ENCODE measurements at regions not wholly inside any gene's neighbourhood (a gene's known extent, or its start where the extent isn't known, plus 50 kb on each side); places are given as distances from the start of the nearest gene placed in this dataset.

DNA sequence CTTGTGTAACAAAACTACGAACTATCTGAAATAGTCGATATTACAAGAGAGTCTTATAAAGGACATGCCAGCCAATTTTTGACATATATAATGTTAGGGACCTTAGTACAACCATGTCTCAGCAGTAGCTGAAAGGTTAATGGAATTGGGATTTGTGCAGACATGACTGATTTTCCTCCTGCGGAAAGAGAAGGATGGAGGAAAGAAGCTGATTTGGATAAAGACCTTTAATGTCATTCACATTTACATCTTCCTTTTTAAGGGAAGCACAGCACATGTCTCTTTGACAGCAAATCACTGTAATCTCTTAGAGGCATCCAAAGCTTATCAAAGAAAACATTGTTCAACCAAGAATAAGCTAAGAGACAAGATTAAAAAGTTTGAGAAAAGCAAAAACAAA lies 1976.2 kb upstream of the IGFBP7 start:
- DNase-seq (ENCODE audit: low spot score): no peak

DNA sequence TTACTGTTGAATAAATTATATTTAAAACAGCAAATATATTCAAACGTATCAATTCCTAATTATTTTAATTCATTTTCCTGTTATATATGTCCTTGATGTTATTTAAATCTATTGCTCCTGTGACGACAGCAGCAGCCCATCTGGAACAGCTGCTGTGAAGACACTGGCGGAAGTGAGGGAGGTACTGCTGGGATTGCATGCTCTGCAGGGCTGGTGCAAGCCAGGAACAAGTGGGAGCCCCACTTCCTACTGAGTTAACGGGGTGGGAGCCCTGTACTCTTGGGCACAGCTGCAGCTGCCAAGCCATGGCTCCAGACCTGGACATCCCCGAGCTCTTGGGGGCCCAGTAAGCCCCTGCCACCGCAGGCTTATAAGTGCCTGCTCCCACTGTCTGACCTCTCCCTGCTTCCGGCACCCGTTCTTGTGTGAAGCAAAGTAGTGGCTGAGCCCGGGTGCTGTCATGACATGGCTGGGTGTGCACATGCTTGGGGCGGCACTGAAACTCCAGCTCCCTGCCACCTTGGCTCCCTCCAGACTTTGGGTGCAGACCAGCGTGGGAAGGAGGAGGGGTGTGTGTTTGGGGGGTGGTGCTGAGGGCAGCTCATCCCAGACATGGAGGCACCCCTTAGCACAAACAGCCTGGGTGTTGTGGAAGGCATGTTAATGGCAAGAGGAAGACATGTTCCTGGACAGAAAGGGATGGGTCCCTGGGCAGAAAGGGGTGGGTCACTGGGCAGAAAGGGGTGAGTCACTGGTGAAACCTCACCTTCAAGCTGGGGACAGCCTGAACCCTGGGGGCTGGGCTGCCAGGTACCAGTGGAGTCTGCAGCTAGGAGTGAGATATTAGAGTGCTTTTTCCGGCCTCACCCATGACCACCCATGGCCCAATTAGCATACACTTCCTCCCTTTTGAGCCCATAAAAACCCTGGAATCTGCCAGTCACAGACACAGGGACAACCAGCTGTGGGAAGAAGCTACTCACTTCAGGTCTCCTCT lies 1981.3 kb upstream of the IGFBP7 start:
- no peak for DNase-seq (ENCODE audit: low spot score)

DNA sequence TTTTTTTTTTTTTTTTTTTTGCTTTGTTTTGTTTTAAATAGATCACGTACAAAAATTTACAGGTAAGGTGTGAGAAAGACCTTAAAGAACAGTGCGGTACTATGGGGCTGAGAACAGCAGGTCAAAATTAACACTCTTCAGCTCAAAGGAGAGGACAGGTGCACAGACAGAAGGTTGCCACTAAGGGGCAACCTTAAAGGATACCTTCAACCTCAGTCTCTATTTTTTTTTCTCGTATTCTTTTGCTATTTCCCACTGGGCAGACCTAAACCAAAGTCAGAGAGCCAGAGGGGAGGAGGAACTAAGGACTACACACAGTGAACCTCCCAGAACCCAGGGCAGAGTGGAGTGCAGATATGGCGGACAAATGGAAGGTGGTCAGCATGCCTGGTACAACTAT lies 1984.3 kb upstream of the IGFBP7 start:
- DNase-seq (ENCODE audit: low spot score): no peak

DNA sequence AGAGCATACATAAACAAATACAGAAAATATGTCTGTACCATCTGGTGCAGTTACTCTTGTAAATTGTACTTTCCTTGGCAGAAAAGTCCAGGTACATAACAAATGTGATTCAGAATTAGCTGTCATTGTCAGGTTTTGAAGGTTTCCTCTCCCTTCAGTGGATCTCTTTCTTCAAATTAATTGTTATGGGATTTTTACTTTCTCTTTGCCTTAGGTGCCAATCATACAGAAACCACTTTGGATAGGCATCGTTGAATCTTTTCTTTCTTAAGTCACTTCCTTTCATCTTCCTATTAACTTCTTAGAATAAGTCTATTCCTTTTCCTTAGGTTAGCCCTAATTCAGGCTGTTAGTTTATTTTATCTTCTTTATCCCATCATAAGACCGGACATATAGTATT lies 1992.1 kb upstream of the IGFBP7 start:
- DNase-seq (ENCODE audit: low spot score): no peak

DNA sequence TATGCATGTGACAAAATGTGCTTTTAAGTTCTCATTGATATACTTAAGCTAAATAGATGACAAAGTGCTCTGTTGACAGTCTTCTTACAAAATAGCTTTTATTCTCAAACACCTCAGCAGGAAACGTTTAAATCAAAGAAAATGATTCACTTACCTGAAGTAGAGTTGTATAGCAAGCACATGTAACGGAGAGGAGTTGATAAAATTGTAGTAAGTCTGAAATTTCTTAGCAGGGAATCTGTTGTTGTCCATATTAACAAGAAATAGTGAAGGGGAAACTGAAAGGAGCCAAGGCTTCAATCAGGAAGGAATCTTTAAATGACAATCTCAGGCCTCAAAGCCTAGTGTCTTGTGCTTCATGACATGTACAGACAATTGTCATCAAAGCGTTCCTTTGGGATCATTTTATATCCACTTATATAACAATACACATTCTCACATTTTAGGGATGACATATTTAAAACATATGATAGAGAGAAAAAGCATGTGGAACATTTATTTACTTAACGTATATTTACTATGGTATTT lies 2010.2 kb upstream of the IGFBP7 start:
- no peak for DNase-seq (ENCODE audit: low spot score)

DNA sequence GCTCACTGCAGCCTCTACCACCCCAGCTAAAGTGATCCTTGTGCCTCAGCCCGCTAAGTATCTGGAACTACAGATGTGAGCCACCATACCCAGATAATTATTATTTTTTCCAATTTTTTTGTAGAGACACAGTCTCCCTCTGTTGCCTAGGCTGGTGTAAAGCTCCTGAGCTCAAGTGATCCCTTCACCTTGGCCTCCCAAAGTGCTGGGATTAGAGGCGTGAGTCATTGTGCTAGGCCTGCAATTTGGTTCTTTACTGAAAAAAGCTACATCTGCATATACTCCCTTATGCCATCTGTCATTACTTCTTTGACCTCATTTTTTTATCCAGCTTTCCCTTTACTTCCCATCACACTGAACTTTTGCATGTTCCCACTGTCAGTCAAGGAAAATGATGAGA lies 2012.4 kb upstream of the IGFBP7 start:
- DNase-seq (ENCODE audit: low spot score): no peak

DNA sequence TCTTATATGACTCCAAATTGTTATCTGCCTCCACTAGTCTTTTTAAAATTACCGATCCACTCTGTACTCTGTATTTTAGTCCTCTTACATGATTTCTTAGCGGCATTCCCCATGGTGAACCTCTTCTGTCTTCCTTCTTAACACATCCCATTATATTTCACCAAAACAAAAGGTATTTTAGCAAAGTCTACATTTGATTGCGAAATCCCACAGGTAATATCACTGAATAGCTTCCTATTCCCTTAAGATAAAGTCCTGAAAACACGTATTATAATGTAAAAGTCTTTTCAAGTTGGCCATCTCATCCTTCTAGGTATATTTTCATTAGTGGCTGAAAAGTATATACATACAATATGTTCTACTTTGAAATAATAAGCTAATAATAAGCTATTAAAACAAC lies 2016.0 kb upstream of the IGFBP7 start:
- DNase-seq (ENCODE audit: low spot score): no peak

DNA sequence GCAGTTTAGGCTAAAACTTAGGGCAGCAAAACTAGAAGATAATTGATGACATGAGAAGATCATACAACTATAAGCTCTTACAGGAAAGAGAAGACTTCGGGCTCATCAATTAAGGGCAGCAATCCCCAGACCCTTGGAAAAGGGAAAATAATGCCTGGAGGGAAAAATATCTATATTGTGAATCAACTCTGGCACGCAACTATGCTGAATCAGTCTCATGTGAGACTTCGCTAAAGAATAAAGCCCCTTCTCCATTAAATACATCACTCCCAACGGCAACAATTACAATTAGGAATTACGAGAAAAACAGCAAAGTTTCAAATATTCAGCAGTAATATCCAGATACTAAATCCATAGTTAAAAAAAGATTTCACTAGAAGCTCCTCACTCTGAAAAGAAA lies 2016.8 kb upstream of the IGFBP7 start:
- DNase-seq (ENCODE audit: low spot score): no peak

DNA sequence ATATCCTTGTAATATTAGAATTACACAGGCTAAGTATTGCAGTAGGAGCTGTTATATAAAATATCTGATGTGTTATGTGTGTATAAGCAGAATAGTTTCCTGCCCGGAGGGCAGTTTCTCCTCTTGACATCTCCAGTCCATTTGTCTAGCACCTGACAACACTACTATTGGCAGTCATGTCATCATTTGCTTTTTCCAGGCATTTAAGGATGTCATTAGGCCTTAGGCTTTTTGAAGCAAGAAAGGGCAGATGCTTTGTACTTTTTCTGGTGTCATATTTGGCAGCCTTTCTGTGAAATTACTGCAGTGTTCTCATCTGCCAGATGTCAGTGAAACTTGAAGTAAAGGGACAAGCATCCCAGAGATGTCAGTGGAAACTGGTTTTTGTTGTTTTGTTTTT lies 2017.6 kb upstream of the IGFBP7 start:
- DNase-seq (ENCODE audit: low spot score): no peak

DNA sequence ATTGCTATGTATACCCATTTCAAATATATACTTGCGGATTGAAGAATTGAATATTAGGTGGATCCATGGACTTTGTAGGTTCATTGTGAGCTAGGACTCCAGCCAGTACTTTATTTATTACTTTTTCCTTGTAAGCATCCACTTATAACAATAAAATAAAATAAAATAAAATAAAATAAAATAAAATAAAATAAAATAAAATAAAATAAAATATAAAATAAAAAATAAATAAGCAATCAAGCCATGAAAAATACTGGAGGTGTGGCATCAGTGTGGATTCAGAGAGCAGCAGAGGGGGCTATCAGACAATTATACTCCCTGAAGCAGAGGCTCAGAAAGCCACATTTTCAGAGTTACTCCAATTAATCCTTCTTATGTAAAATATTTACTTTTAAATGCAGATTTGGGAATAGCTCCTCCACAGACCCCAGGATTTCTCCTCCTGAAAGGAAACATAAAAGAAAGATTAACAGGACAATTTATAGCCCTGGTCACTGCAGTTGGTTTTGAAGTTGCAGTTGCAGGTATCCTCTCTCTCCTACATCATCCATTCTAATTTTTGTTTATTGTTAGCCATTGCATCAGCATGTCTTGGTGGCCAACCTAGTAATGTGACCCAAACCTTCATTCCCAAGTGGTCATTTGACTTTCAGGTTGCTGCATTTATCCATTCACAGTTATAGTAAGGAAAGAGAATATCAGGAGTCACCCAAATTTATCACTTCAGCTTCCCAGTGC lies 2025.2 kb upstream of the IGFBP7 start:
- no peak for DNase-seq (ENCODE audit: low spot score)

DNA sequence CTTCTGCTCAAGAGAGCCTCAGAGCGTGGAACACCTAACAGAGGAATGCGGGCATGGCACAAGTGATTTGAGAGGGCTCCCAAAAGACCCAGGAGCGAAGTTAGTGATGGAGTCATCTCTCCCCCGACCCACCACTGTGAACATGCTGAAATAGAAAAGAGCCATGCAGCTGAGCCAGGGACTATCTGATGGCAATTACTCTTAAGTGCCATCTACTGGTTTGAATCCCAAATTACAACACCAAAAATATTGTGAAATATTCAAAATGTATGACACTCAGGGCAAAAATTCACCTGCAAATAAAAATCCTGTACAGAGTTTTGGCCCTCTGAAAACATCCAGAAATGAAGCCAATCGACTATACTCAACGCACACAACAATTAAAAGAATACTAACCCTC lies 2038.9 kb upstream of the ADGRL3 start:
- no peak for DNase-seq (ENCODE audit: low spot score)

DNA sequence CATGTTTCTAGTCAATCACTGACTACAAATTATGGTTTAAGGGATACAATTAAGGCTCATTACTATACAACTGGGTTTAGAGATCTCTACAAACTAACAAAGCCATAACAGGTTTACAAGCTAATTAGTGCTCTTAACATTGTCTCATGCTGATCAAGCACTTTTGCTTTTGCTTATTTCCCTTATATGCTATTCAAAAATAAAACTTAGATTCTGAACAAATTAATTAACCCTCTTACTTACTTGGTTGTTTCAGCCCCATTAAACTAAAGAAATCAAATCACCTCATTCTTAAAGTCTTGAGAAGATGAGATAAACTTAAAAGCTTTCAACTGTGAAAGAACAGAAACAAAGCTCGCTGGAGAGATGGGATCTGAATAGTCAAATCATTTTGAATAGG lies 2024.5 kb upstream of the ADGRL3 start:
- no peak for DNase-seq (ENCODE audit: low spot score)

DNA sequence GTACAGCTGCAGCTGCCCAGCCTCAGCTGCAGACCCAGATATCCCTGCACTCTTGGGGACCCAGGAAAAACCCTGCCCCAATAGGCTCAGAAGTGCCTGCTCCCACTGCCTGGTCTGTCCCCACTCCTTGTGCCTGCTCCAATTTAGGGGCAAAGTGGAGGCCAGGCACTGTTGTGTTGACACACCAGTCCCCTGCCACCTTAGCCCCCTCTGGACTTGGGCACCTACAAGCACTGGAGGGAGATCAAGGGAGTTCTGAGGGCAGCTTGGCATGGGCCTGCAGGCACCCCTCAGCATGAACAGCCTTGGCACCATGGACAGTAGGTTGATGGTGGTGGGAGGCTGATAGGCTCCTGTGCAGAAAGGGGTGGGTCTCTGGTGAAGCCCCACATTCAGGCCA lies 2020.8 kb upstream of the ADGRL3 start:
- no peak for DNase-seq (ENCODE audit: low spot score)

DNA sequence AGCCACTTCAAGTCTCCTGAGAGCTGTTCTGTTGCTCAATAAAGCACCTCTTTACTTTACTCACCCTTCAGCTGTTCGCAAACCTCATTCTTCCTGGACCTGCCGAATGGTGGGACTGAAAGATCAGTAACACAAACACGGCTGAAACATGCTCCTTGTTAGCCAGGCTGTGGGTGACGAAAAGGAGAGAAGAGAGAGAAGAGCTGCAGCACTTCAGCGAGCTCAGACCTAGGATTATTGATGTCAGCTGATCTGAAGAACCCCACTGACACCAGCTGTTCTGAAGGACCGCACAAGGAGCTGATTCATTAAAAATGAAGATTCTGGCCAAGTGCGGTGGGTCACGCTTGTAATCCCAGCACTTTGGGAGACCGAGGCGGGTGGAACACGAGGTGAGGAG lies 2020.0 kb upstream of the ADGRL3 start:
- no peak for DNase-seq (ENCODE audit: low spot score)

DNA sequence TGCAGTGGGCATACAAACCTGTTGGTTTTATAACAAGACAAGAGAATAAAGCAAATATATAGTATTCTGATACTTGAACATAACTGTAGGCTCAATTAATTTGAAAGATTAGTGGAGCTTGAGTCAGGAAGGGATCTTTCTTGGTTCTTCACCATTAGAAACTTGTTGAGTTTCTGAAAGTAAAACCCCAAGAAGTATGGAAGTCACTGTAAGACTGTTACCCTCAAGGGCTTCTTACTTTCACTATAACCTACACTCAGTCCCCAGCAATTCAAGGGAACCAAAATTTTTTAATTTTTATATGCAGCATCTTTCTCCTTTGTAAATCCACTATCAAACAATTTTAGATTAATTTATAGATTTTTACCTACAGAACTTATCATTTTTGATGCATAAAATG lies 2019.2 kb upstream of the ADGRL3 start:
- DNase-seq (ENCODE audit: low spot score): no peak

DNA sequence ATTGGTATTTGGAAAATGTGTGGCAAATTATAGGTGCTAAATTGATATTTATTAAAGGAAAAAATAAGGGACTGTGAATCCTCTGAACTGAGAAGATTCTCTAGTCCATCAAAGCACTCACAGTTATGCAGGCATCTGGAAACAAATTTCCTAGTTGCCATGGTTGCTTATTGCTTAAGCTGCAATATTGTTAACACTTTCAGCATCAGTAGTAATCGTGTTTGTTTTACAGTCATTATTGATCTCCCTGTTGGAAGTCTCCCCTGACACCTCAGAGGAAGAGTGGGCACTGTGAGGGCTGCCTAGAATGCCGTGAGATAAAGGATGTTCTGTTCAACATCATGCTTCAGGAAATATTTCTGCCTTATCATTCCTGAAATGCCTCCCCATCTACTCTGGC lies 2004.3 kb upstream of the ADGRL3 start:
- DNase-seq (ENCODE audit: low spot score): no peak

DNA sequence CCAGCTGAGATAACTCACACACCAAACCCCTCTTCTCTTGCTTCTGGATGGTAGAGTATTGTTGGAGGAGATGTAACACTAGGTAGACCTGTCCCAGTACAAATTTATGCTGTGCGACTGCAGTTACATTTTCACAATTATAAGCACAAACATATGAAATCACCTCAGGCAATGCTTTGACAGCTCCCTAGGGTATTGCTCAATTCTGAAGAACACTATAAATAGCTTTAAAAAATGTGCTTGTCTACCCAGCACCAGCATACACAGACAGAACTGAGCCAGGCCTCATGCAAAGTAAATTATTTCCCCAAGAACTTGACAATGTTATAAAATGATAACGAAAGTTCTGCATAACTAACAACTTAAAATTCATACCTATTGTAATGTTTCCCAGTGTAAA lies 1999.1 kb upstream of the ADGRL3 start:
- DNase-seq (ENCODE audit: low spot score): no peak

DNA sequence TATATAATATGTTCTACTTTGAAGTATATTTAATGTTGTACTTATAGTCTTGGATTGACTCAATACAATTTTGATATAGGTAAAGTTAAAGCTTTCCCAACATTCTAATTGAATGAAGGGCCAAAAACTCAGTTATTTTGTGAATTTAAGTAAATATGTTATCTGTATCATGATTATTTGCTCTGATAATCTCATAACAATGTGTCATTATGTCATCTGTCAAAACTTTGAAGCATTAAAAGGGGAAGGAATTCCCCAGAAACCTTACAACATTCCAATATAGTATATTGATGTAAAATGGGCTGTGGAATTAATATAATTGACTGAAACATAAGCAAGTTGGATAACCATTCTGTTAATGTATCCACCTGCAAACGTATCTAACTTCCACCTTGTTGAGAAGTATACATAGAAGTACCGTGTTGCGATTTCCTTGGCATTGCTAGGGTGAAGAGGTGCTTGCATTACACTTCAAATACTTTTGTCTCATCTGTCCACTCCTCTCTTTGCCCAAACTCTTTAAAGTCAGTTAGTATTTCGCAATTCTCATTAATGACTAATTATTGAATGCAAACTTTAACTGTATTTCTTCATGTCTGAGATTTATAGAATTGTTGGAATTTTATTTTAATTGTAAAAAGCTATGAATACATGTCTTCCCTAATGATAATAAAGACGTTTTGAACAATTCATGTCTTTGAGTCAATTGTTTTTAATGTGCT lies 1982.1 kb upstream of the ADGRL3 start:
- DNase-seq (ENCODE audit: low spot score): no peak

DNA sequence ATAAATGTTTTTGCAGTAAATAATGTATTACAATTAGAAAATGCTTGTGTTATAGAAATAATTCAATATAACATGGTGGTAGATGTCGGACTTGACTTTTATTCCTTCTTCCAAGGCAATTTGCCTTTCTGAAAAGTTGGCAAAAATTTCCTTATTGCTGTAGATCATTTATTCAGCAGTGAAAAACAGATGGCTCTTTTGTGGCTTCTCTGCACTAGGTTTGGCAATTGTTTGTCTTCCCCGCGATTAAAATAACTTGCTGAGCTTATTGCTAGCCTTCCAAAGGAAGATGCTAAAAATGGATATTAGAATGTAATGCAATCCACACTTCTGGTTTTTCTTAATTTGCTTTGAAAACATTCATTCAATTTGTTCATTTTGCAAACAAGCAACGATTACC lies 1977.9 kb upstream of the ADGRL3 start:
- no peak for DNase-seq (ENCODE audit: low spot score)

DNA sequence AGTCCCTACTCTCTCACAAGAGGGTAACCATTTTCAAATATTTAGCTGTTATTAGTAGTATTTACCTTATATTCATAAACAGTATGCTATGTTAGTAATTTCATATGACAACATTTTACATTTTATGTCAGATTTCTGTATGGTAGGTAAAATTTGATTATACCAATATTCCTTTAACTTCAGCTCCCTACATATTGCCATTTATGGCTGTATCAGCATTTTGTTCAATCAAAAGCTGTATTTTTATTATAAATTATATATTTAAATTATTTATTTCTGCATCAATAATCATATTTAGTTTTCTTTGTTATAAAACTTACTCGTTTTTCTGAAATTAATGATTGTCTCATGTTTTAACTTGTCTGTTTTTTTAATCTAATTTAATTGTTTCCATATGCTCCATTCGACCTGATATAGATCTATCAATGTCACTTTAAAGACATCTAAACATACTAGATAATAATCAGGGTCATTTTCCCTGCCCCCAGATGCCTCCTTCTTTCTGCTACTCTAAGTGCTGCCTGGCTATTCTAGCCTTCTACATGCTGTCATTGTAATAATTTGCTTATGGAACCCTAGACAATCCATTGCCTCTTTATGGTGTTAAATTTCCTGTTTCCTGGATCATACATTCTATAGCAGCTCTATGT lies 1976.7 kb upstream of the ADGRL3 start:
- DNase-seq (ENCODE audit: low spot score): no peak

DNA sequence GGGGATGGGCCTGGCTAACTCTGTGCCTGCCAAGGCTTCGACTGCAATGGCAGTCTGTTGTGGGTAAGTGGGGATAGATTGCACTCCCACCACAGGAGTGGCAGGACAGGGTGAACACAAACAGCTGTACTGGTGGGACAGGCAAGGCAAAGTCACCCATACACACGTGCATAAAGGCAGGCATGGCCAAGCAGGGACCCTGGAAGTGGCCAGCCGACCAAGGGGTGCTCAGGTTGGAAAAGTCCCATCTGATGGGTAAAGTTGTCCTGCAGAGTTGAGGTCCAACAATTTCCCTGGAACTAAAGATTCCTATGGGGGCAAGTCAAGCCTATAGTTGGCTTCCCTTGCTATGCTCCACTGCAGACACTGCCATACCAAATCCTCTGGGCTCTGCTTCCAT lies 1961.9 kb upstream of the ADGRL3 start:
- no peak for DNase-seq (ENCODE audit: low spot score)

DNA sequence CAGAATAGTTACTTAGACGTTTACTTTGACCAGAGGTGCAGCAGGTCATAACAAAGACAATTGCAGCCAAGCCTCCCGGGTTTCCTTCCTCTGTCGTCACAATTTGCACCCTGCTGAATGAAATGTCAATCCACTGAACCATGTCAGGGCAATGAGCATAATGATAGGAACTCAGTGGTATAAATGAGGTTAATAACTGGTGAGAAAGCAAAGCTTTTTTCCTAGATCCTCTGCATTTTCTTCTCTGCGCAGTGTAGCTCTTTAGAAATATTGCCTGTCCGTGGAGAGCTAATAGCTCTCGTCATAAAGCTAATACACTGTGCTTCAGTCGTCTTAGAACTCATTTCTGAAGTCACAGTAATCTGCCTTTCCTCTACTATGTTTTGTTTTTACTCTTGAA lies 1960.1 kb upstream of the ADGRL3 start:
- no peak for DNase-seq (ENCODE audit: low spot score)

Measured in GM03348 (cell line).